Fibroblast of villous mesenchyme (primary cell): ENCODE measurements at regions not wholly inside any gene's neighbourhood (a gene's known extent, or its start where the extent isn't known, plus 50 kb on each side); places are given as distances from the start of the nearest gene placed in this dataset.

Experiments
- DNase-seq: peaks from one replicate; pipeline ENCODE4 v3.0.0-alpha.2; 2010; ENCODE audit warnings: low read depth
- H3K4me3 ChIP-seq: 2 replicates; pipeline ENCODE4 v1.5.1; 2011; ENCODE audit warnings: low read depth, mild to moderate bottlenecking, low read length
- TF ChIP-seq, protein P1 (sequence below): IDR thresholded peaks from 2 replicates; pipeline ENCODE4 v1.5.1; 2012; ENCODE audit warnings: low read depth, mild to moderate bottlenecking, low read length; ENCODE audit not compliant: insufficient read depth

DNA sequence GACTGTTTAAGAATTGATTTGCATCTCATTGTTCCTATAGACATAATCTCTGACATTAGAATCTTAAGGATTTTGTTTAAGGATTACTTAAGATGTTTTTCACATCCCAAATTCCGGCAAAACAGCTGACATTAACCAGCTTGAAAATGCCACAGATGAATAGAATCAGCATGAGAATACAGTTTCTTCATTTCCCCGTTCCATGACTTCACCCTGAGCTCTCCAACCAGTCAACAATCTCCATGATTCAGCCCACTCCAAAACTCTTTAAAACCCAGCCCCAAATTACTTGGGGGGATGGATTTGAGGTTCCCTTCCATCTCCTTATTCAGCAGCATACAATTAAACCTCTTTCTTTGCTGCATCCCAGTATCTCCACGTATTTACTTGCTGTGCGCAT, 201.0 kb downstream of the LYPLAL1 start:
- no peak for DNase-seq
- no peak overlapping the region for H3K4me3 ChIP-seq
- TF ChIP-seq, protein P1, sequence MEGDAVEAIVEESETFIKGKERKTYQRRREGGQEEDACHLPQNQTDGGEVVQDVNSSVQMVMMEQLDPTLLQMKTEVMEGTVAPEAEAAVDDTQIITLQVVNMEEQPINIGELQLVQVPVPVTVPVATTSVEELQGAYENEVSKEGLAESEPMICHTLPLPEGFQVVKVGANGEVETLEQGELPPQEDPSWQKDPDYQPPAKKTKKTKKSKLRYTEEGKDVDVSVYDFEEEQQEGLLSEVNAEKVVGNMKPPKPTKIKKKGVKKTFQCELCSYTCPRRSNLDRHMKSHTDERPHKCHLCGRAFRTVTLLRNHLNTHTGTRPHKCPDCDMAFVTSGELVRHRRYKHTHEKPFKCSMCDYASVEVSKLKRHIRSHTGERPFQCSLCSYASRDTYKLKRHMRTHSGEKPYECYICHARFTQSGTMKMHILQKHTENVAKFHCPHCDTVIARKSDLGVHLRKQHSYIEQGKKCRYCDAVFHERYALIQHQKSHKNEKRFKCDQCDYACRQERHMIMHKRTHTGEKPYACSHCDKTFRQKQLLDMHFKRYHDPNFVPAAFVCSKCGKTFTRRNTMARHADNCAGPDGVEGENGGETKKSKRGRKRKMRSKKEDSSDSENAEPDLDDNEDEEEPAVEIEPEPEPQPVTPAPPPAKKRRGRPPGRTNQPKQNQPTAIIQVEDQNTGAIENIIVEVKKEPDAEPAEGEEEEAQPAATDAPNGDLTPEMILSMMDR, result no peak

DNA sequence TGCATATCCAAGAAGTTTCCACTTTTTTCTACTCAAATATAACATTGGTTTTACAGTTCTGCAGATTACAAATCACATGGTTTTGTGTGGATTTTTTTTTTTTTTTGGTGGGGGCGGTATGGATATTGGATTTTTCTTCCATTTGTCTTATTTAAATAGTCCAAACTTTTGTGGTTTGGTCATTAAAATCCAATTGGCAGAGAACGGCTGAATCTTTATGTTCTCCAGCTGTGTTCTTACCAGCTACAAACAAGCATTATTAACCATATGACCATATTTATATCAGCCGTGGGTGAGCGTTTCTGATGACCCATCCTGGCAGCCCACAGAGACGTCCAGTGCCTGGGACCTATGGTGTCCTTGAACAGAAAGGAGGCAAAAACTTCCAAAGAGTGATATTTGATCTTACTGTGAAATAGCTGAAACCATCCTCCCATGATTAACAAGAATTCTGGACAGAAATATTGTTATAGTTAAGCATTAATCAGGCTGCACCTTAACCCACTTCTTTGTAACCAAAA, 200.4 kb downstream of the LYPLAL1 start:
- H3K4me3 ChIP-seq, result no peak overlapping the region
- no peak for DNase-seq
- TF ChIP-seq, protein P1, result no peak

DNA sequence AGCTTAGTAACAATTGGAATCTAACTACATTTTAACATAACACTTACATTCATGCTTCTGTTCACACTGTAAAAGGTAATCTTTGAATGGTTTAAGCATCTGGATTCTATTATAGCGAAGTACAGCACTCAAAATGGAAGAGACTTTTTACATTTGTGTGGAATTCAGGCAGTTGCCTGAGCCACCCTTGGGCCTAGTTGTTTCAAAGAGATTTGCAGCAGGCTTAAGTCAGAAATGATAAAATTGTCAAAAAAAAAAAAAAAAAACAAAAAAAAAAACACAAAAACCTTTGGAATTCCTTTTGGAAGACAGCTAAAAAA, 199.9 kb downstream of the LYPLAL1 start:
- DNase-seq, result no peak
- TF ChIP-seq, protein P1, result no peak
- no peak overlapping the region for H3K4me3 ChIP-seq

DNA sequence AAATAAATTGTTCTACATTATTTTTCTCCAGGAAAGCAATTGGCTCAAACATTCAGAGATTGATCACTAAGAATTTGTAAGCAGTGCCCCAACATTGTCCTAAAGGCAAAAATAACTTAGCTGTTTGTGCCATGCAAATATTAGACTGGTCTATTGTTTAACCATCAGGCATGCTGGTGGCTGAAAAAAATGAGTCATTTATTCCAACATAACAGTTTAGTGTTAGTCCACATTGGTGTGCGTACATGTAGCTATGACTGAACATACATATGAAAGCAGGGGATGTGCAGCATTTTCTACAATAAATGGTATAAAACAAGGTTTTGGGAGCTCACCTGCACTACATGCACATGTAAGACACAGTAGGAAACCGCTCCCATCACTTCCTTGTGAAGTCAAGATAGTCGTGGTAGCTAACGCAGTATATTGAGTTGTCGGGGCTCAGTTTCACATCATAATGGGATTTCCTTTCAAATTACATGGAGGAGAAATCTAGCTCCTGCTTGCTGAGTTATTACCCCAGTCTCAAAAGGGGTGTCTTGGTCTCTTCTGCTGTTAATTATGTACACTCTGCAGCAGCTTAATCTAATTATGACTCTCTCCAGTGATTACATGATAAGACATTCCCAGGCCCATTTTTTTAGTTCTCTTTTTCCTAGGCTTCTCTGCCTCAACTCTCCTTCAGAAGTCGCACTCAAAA, 199.4 kb downstream of the LYPLAL1 start:
- TF ChIP-seq, protein P1, result no peak
- H3K4me3 ChIP-seq, result no peak overlapping the region
- DNase-seq, result no peak

DNA sequence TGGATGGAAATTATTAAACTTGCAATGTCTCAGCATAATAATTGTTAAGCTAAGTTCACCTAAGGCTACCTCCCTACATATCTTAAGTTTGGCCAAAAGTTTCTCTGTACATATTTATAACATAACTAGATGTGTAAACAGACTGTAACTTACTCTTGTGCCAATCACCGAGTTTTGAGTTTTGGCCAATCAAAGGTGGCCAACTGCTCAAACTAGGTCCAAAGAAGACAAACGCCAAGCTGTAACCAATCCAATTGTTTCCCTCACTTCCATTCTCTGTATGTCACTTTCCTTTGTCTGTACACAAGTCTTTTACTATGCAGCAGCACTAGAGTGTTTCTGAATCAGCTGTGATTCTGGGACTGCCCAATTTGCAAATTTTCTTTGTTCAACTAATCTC, 197.8 kb downstream of the LYPLAL1 start:
- TF ChIP-seq, protein P1, result no peak
- DNase-seq, result no peak
- H3K4me3 ChIP-seq, result no peak overlapping the region

DNA sequence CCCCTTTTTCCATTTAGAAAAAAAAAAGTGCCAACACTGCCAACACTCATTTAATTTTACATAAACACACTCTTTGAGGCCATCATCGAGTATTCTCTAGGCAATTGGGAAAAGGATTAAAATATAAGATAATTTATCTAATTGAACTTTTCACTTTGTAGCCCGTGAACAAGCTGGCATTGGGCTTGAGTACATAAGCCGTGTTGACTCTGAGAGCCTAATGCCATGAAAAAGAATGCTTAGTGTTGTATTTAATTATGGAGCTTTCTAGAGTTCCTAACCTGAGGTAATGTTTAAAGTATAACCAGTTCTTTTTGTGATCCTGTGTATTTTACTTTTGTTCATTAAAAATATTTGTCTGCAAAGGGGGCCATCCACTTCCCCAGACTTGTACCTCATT, 193.8 kb downstream of the LYPLAL1 start:
- TF ChIP-seq, protein P1, result no peak
- no peak for DNase-seq
- no peak overlapping the region for H3K4me3 ChIP-seq

DNA sequence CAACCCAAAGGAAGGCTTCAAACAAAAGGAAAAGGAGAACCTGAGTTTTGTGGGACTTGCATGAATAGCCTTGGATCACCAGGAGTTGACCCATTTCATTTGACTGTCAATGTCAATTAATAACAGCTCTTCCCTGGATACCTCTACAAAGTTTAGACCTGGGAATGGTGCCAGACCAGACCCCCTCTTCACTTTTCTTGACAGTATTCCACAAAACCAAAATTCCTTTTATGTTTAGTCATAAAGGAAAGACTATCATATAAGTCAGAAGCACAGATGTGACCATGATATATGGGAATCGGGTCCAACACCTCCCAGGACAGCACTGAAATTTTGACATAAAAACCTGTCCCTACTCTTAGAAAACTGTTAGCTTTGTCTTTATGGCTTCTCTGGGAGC, 191.8 kb downstream of the LYPLAL1 start:
- no peak for DNase-seq
- no peak overlapping the region for H3K4me3 ChIP-seq
- TF ChIP-seq, protein P1, result no peak
